Activated CD8-positive, alpha-beta T cell treated with anti-CD3 and anti-CD28 coated beads for 36 hours (primary cell): ENCODE measurements at regions not wholly inside any gene's neighbourhood (a gene's known extent, or its start where the extent isn't known, plus 50 kb on each side); places are given as distances from the start of the nearest gene placed in this dataset.

Experiments
- ATAC-seq: fragments of 200-7000 bp; cut with Tn5 transposase; one replicate; pipeline ENCODE4 v1.10.0; 2021; ENCODE audit warnings: mild to moderate bottlenecking, moderate library complexity
- CTCF ChIA-PET: fragments of 350-600 bp; sonication (Branson Sonifier 250); formaldehyde crosslinking; loops from one replicate; lab custom pipeline; 2021; ENCODE audit warnings: antibody characterized with exemption; lab: Charles Lee
- POLR2A ChIA-PET: fragments of 350-600 bp; sonication (Branson Sonifier 250); formaldehyde crosslinking; loops from one replicate; lab custom pipeline; 2021; ENCODE audit warnings: antibody characterized with exemption; lab: Charles Lee
- DNase-seq: peaks from one replicate; pipeline ENCODE4 v3.0.0-alpha.2; 2020
- H3K27ac Mint-ChIP-seq: one replicate; pipeline ENCODE4 v1.8.0; 2021; ENCODE audit warnings: mild to moderate bottlenecking, mixed read lengths
- H3K27me3 Mint-ChIP-seq: one replicate; pipeline ENCODE4 v1.8.0; 2021; ENCODE audit warnings: mixed read lengths
- H3K36me3 Mint-ChIP-seq: one replicate; pipeline ENCODE4 v1.8.0; 2021; ENCODE audit warnings: low read depth, mixed read lengths
- H3K4me1 Mint-ChIP-seq: one replicate; pipeline ENCODE4 v1.8.0; 2021; ENCODE audit warnings: low read depth, mixed read lengths
- H3K4me3 Mint-ChIP-seq: one replicate; pipeline ENCODE4 v1.8.0; 2021; ENCODE audit warnings: mild to moderate bottlenecking, moderate library complexity, mixed read lengths
- H3K9me3 Mint-ChIP-seq: one replicate; pipeline ENCODE4 v1.8.0; 2021; ENCODE audit warnings: mixed read lengths
- CTCF ChIP-seq: fragments of 200-600 bp; IDR thresholded peaks from one replicate; pipeline ENCODE4 v1.8.0; 2022; ENCODE audit warnings: antibody characterized with exemption, mild to moderate bottlenecking
- intact Hi-C: fragments of 100-400 bp; cut with micrococcal nuclease; formaldehyde crosslinking; loops from one replicate; pipeline ENCODE4 v1.10.0; 2022

GRCh38 chr15:55015093-55015445 lies 181.7 kb downstream of the RSL24D1 start:
- intact Hi-C loops, result no loop called here
- ATAC-seq (no peak), DNase-seq (no peak)
- H3K27ac Mint-ChIP-seq, result no peak overlapping the region
- no peaks in the 10 kb centered on the region for H3K9me3 Mint-ChIP-seq
- ChIA-PET CTCF (no interaction called here), POLR2A (no interaction called here)
- TF ChIP-seq CTCF, result no peak
- no peaks in the 10 kb centered on the region for H3K36me3 Mint-ChIP-seq
- H3K27me3 Mint-ChIP-seq, result peaks cover 6% of the 10 kb centered on the region
- no peaks in the 10 kb centered on the region for H3K4me1 Mint-ChIP-seq
- no peak overlapping the region for H3K4me3 Mint-ChIP-seq

GRCh38 chr15:55014391-55015092 lies 182.2 kb downstream of the RSL24D1 start:
- Mint-ChIP-seq H3K27ac (no peak overlapping the region), H3K9me3 (no peaks in the 10 kb centered on the region), H3K4me1 (no peaks in the 10 kb centered on the region), H3K27me3 (peaks cover 6% of the 10 kb centered on the region), H3K4me3 (no peak overlapping the region), H3K36me3 (no peaks in the 10 kb centered on the region)
- no peak for DNase-seq
- CTCF ChIA-PET, result no interaction called here
- intact Hi-C loops, result no loop called here
- ATAC-seq, result no peak
- no peak for TF ChIP-seq CTCF
- POLR2A ChIA-PET, result no interaction called here

DNA sequence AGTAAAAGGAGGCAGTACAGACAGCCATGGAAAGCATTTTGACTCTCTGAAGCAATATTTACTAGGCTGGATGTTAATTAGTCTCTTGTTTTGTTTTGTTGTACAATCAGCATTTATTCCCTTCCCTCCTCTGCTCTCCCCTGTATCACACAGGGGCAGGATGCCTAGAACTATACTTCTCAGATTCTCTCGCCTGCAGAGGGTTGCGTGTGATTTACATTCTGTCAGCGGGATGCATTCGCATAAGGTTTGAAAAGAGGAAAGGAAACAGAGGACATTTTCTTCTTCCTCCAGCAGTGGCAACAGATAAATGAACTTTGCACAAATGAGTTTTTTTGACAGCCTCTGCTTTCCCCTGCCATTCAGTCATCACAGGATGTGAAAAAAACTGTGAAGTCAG lies 188.3 kb downstream of the RSL24D1 start:
- no peak overlapping the region for H3K4me3 Mint-ChIP-seq
- no peak overlapping the region for H3K27ac Mint-ChIP-seq
- ATAC-seq (no peak), DNase-seq (no peak)
- H3K36me3 Mint-ChIP-seq, result no peaks in the 10 kb centered on the region
- no peaks in the 10 kb centered on the region for H3K9me3 Mint-ChIP-seq
- no peak for TF ChIP-seq CTCF
- CTCF ChIA-PET, result no interaction called here
- POLR2A ChIA-PET, result no interaction called here
- no peaks in the 10 kb centered on the region for H3K4me1 Mint-ChIP-seq
- H3K27me3 Mint-ChIP-seq, result no peaks in the 10 kb centered on the region
- intact Hi-C loops, result no loop called here

GRCh38 chr15:55007561-55007960 lies 189.2 kb downstream of the RSL24D1 start:
- Mint-ChIP-seq H3K27me3 (no peaks in the 10 kb centered on the region), H3K36me3 (no peaks in the 10 kb centered on the region), H3K9me3 (no peaks in the 10 kb centered on the region), H3K27ac (no peak overlapping the region), H3K4me3 (no peak overlapping the region), H3K4me1 (no peaks in the 10 kb centered on the region)
- TF ChIP-seq CTCF, result no peak
- DNase-seq, result no peak
- no peak for ATAC-seq
- POLR2A ChIA-PET, result no interaction called here
- CTCF ChIA-PET, result no interaction called here
- intact Hi-C loops, result no loop called here

DNA sequence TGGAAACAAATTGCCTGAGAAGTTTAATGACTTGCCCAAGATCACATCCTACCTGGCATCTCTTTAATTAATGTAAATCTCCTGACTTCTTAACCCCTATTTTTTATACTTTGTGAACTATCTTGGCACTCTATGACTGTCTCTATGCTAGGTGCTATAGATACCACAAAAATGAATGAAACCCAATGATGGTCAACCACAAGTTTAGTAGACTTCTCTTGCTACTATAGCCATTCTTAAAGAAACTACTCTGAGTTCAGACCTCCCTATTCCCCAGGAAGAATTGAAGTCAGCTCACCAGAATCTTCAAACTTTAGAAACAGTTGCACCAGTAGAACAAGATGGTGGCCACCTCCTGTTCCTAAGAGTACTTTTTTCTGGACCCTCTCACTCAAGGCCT lies 191.1 kb downstream of the RSL24D1 start:
- intact Hi-C loops, result no loop called here
- no peaks in the 10 kb centered on the region for H3K27me3 Mint-ChIP-seq
- no peaks in the 10 kb centered on the region for H3K9me3 Mint-ChIP-seq
- no peaks in the 10 kb centered on the region for H3K4me1 Mint-ChIP-seq
- CTCF ChIA-PET, result no interaction called here
- TF ChIP-seq CTCF, result no peak
- no peak overlapping the region for H3K4me3 Mint-ChIP-seq
- ATAC-seq, result no peak
- no peaks in the 10 kb centered on the region for H3K36me3 Mint-ChIP-seq
- H3K27ac Mint-ChIP-seq, result no peak overlapping the region
- POLR2A ChIA-PET, result no interaction called here
- no peak for DNase-seq
